Liver (tissue), 8 donors: ENCODE measurements at regions not wholly inside any gene's neighbourhood (a gene's known extent, or its start where the extent isn't known, plus 50 kb on each side); places are given as distances from the start of the nearest gene placed in this dataset.

Experiments used
- DNase-seq: peaks from one replicate; pipeline ENCODE4 v3.0.0-alpha.2; 2017; ENCODE audit warnings: low spot score
- H3K27ac ChIP-seq, 2 donors: one replicate each; pipeline ENCODE4 v1.7.0; 2013; ENCODE audit warnings: inconsistent platforms in 2 of 2, low read length in 2 of 2, control low read depth in 1 of 2, low read depth in 1 of 2, mild to moderate bottlenecking in 1 of 2
- H3K27me3 ChIP-seq, 4 donors: one replicate each; pipeline versions ENCODE4 v1.6.1 to v1.7.0; 2013; ENCODE audit warnings: low read length in 3 of 4, inconsistent platforms in 1 of 4, mild to moderate bottlenecking in 1 of 4, moderate library complexity in 1 of 4; ENCODE audit not compliant: control insufficient read depth in 4 of 4, insufficient read depth in 4 of 4
- H3K36me3 ChIP-seq, 4 donors: one replicate each; pipeline versions ENCODE4 v1.6.1 to v1.7.0; 2013; ENCODE audit warnings: low read length in 3 of 4, mild to moderate bottlenecking in 3 of 4, low read depth in 1 of 4, moderate library complexity in 1 of 4; ENCODE audit not compliant: control insufficient read depth in 4 of 4, insufficient read depth in 3 of 4
- H3K4me1 ChIP-seq, 4 donors: one replicate each; pipeline versions ENCODE4 v1.6.1 to v1.7.0; 2013; ENCODE audit warnings: low read length in 3 of 4, mild to moderate bottlenecking in 3 of 4, moderate library complexity in 1 of 4; ENCODE audit not compliant: control insufficient read depth in 4 of 4, insufficient read depth in 4 of 4
- H3K4me3 ChIP-seq, 3 donors: one replicate each; pipeline versions ENCODE4 v1.6.1 to v1.7.0; 2013; ENCODE audit warnings: low read length in 3 of 3, control low read depth in 1 of 3, low read depth in 1 of 3, mild to moderate bottlenecking in 1 of 3
- H3K9ac ChIP-seq, 2 donors: one replicate each; pipeline ENCODE4 v1.7.0; 2013; ENCODE audit warnings: low read length in 2 of 2, mild to moderate bottlenecking in 2 of 2, moderate library complexity in 2 of 2, control low read depth in 1 of 2, low read depth in 1 of 2
- H3K9me3 ChIP-seq, 4 donors: one replicate each; pipeline versions ENCODE4 v1.6.1 to v1.7.0; 2013; ENCODE audit warnings: low read length in 3 of 4; ENCODE audit not compliant: control insufficient read depth in 4 of 4
- EGR1 ChIP-seq, 2 donors: IDR thresholded peaks; 2 replicates each; pipeline ENCODE4 v1.6.1; 2016 to 2018; ENCODE audit warnings: antibody characterized with exemption in 2 of 2, low read depth in 2 of 2
- FOXA1 ChIP-seq: IDR thresholded peaks from 2 replicates; pipeline ENCODE4 v1.6.1; 2016; ENCODE audit warnings: antibody characterized with exemption
- FOXA2 ChIP-seq: IDR thresholded peaks from 2 replicates; pipeline ENCODE4 v1.6.1; 2016; ENCODE audit warnings: antibody characterized with exemption
- GABPA ChIP-seq, 2 donors: IDR thresholded peaks in 1 of 2; conservative IDR thresholded peaks in 1 of 2; 2 replicates each; pipeline ENCODE4 v1.6.1; 2016; ENCODE audit warnings: antibody characterized with exemption in 2 of 2, mild to moderate bottlenecking in 1 of 2, moderate library complexity in 1 of 2
- HNF4A ChIP-seq, 2 donors: conservative IDR thresholded peaks; 2 replicates each; pipeline ENCODE4 v1.6.1; 2016; ENCODE audit warnings: antibody characterized with exemption in 2 of 2, mild to moderate bottlenecking in 2 of 2
- JUND ChIP-seq, 2 donors: IDR thresholded peaks; 2 replicates each; pipeline ENCODE4 v1.6.1; 2016; ENCODE audit warnings: antibody characterized with exemption in 2 of 2
- NR2F2 ChIP-seq: IDR thresholded peaks from 2 replicates; pipeline ENCODE4 v1.6.1; 2016; ENCODE audit warnings: antibody characterized with exemption
- RAD21 ChIP-seq, 2 donors: IDR thresholded peaks; 2 replicates each; pipeline ENCODE4 v1.6.1; 2016; ENCODE audit warnings: antibody characterized with exemption in 2 of 2, mild to moderate bottlenecking in 2 of 2
- RXRA ChIP-seq, 2 donors: IDR thresholded peaks; 2 replicates each; pipeline ENCODE4 v1.6.1; 2017 to 2018; ENCODE audit warnings: antibody characterized with exemption in 2 of 2, mild to moderate bottlenecking in 1 of 2
- TAF1 ChIP-seq: conservative IDR thresholded peaks from 2 replicates; pipeline ENCODE4 v1.6.1; 2016; ENCODE audit warnings: antibody characterized with exemption, mild to moderate bottlenecking
- YY1 ChIP-seq: IDR thresholded peaks from 2 replicates; pipeline ENCODE4 v1.6.1; 2016; ENCODE audit warnings: antibody characterized with exemption, mild to moderate bottlenecking
- WGBS: extraction: QIAGEN DNeasy Blood & Tissue Kit; methylation state at CpG from one replicate; pipeline ENCODE4 v1.1.7; 2013; 5-methylcytosine and 5-hydroxymethylcytosine counted together
- TF ChIP-seq, protein P1 (sequence below): IDR thresholded peaks from 2 replicates; pipeline ENCODE4 v1.6.1; 2016; ENCODE audit warnings: antibody characterized with exemption
- TF ChIP-seq, protein P2 (sequence below): IDR thresholded peaks from 2 replicates; pipeline ENCODE4 v1.6.1; 2016; ENCODE audit warnings: antibody characterized with exemption
- TF ChIP-seq, protein P3 (sequence below): IDR thresholded peaks from 2 replicates; pipeline ENCODE4 v1.6.1; 2016; ENCODE audit warnings: antibody characterized with exemption
- TF ChIP-seq, protein P4 (sequence below): fragments of 150-350 bp; IDR thresholded peaks from 2 replicates; pipeline ENCODE4 v1.5.1; 2017; ENCODE audit warnings: improper control_type of control experiment, low read depth, low read length; ENCODE audit not compliant: missing input control
- TF ChIP-seq, protein P5 (sequence below): IDR thresholded peaks from 2 replicates; pipeline ENCODE4 v1.6.1; 2016; ENCODE audit warnings: antibody characterized with exemption, mild to moderate bottlenecking
- donor health status: healthy.
- donor health status: healthy.
- donor health status: healthy.
- donor health status: healthy.
- donor health status: healthy.

DNA sequence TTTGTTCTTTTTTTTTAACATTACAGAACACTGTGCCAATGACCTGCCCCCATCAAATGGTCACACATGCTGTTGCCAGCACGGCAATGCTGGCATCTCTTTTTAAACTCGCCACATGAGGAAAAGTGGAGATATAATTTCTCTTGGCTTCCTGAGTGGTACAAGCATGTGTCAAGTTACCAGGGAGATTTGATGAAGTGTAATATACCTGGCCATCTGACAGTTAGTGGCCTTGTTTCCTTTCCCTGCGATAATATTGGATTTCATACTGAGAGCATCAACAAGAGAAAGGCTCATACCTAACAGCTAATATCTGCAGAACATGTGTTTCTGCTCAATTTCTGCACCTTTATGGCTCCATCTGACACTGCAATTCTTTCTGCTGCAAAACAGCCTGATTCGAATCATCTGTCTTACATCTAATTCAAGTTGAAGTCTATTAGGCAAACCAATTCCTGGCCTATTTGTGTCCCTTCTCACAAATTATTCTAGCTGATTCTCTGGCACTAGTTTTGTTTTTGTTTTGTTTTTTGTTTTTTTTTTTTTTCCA is 519.5 kb downstream of the PREX1 start (continued):
- TF ChIP-seq, protein P1, sequence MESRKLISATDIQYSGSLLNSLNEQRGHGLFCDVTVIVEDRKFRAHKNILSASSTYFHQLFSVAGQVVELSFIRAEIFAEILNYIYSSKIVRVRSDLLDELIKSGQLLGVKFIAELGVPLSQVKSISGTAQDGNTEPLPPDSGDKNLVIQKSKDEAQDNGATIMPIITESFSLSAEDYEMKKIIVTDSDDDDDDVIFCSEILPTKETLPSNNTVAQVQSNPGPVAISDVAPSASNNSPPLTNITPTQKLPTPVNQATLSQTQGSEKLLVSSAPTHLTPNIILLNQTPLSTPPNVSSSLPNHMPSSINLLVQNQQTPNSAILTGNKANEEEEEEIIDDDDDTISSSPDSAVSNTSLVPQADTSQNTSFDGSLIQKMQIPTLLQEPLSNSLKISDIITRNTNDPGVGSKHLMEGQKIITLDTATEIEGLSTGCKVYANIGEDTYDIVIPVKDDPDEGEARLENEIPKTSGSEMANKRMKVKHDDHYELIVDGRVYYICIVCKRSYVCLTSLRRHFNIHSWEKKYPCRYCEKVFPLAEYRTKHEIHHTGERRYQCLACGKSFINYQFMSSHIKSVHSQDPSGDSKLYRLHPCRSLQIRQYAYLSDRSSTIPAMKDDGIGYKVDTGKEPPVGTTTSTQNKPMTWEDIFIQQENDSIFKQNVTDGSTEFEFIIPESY, result no peak
- TF ChIP-seq, protein P2, sequence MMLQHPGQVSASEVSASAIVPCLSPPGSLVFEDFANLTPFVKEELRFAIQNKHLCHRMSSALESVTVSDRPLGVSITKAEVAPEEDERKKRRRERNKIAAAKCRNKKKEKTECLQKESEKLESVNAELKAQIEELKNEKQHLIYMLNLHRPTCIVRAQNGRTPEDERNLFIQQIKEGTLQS, result no peak
- TF ChIP-seq YY1 (no peak), RXRA (IDR thresholded peaks at IDR 0.05) (no peak), HNF4A (conservative IDR thresholded peaks at IDR 0.05) (no peak), GABPA (IDR thresholded peaks at IDR 0.05 in 1 of 2, conservative IDR thresholded peaks at IDR 0.05 in 1 of 2) (no peak), RAD21 (IDR thresholded peaks at IDR 0.05) (no peak), FOXA2 (no peak), JUND (IDR thresholded peaks at IDR 0.05) (no peak), NR2F2 (no peak), TAF1 (no peak), FOXA1 (no peak)

DNA sequence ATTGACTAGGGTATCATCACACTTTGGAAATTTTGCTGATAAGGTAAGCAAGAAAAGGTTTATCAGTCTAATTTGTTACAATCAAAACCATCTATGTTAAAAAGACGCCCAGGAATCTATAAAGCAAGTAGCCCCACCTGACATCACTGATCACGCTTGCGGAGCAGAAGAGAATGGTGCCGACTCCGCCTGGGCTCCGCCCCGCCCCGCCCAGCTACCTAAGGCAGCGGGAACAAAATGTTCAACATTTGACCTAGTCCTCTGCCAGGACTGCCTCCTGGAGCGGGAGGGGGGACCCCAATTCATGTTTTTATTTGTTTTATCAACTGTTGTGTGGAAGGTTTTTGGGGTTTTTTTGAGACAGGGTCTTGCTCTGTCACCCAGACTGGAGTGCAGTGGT is 520.5 kb downstream of the PREX1 start:
- Histone ChIP-seq H3K27ac (no peak overlapping the region), H3K27me3 (no peaks in the 10 kb centered on the region), H3K9me3 (no peaks in the 10 kb centered on the region), H3K4me1 (no peaks in the 10 kb centered on the region), H3K9ac (no peak overlapping the region), H3K4me3 (no peak overlapping the region), H3K36me3 (no peaks in the 10 kb centered on the region)
- WGBS, result 73% methylated on average over 10 of the region's 10 CpGs
- DNase-seq, result no peak
- TF ChIP-seq, protein P3, sequence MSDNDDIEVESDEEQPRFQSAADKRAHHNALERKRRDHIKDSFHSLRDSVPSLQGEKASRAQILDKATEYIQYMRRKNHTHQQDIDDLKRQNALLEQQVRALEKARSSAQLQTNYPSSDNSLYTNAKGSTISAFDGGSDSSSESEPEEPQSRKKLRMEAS, result no peak
- no peak for TF ChIP-seq HNF4A (conservative IDR thresholded peaks at IDR 0.05)
- no peak for TF ChIP-seq RXRA (IDR thresholded peaks at IDR 0.05)
- TF ChIP-seq, protein P4, sequence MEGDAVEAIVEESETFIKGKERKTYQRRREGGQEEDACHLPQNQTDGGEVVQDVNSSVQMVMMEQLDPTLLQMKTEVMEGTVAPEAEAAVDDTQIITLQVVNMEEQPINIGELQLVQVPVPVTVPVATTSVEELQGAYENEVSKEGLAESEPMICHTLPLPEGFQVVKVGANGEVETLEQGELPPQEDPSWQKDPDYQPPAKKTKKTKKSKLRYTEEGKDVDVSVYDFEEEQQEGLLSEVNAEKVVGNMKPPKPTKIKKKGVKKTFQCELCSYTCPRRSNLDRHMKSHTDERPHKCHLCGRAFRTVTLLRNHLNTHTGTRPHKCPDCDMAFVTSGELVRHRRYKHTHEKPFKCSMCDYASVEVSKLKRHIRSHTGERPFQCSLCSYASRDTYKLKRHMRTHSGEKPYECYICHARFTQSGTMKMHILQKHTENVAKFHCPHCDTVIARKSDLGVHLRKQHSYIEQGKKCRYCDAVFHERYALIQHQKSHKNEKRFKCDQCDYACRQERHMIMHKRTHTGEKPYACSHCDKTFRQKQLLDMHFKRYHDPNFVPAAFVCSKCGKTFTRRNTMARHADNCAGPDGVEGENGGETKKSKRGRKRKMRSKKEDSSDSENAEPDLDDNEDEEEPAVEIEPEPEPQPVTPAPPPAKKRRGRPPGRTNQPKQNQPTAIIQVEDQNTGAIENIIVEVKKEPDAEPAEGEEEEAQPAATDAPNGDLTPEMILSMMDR, result no peak
- TF ChIP-seq JUND (IDR thresholded peaks at IDR 0.05), result no peak
- TF ChIP-seq EGR1 (IDR thresholded peaks at IDR 0.05; ENCODE audit: low read depth in 2 of 2), result no peak
- TF ChIP-seq NR2F2, result no peak
- TF ChIP-seq, protein P5, sequence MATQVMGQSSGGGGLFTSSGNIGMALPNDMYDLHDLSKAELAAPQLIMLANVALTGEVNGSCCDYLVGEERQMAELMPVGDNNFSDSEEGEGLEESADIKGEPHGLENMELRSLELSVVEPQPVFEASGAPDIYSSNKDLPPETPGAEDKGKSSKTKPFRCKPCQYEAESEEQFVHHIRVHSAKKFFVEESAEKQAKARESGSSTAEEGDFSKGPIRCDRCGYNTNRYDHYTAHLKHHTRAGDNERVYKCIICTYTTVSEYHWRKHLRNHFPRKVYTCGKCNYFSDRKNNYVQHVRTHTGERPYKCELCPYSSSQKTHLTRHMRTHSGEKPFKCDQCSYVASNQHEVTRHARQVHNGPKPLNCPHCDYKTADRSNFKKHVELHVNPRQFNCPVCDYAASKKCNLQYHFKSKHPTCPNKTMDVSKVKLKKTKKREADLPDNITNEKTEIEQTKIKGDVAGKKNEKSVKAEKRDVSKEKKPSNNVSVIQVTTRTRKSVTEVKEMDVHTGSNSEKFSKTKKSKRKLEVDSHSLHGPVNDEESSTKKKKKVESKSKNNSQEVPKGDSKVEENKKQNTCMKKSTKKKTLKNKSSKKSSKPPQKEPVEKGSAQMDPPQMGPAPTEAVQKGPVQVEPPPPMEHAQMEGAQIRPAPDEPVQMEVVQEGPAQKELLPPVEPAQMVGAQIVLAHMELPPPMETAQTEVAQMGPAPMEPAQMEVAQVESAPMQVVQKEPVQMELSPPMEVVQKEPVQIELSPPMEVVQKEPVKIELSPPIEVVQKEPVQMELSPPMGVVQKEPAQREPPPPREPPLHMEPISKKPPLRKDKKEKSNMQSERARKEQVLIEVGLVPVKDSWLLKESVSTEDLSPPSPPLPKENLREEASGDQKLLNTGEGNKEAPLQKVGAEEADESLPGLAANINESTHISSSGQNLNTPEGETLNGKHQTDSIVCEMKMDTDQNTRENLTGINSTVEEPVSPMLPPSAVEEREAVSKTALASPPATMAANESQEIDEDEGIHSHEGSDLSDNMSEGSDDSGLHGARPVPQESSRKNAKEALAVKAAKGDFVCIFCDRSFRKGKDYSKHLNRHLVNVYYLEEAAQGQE, result no peak
- TF ChIP-seq FOXA2, result no peak
